GM19372 (cell line): ENCODE measurements at regions not wholly inside any gene's neighbourhood (a gene's known extent, or its start where the extent isn't known, plus 50 kb on each side); places are given as distances from the start of the nearest gene placed in this dataset.
A peak's percentile ranks its signal among the peaks of the same experiment; 100 is the strongest.

ENCODE experiments used
- ATAC-seq: cut with Tn5 transposase; IDR thresholded peaks from one replicate; pipeline ENCODE4 v1.9.1; 2021; ENCODE audit warnings: mild to moderate bottlenecking, low read depth, moderate library complexity; ENCODE audit not compliant: unreplicated experiment

DNA sequence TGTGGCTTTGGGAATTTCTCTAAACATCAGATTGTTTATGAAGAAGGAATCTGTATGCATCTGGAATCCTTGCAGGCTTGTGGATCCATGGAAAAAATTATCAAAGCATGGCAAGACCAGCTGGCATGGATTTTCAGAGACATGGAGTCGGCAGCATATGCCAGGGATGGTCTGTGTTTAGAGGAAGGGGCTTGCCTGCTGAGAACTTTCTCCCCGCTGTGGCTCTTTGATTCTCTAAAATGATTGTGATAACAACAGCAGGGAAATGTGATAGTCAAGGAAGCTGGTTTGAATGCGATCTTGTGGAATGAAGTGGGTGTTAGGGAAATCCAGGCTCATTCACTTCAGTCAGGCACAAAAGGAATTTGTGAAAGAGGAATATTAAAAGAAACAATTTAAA, 245.7 kb upstream of the THRB start:
- ATAC-seq, result no peak

DNA sequence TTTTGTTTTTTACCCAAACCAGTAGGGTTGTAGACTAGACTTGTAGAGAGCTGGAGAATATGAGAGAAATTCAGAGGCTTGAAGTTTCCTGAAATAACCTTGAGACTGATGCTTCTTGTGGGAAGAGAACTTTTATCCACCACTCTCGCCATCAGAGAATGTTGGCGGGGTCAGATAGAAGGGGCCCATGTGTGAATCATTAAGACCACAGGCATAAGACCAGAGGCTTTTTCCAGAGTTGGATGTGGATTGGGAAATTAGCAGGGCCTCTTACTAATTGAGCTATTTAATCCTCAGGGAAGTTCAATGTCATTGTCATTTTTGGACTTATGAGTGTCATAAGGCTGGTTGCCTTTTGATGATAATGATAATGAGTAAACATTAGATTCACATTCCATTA, 246.9 kb upstream of the THRB start:
- no peak for ATAC-seq

DNA sequence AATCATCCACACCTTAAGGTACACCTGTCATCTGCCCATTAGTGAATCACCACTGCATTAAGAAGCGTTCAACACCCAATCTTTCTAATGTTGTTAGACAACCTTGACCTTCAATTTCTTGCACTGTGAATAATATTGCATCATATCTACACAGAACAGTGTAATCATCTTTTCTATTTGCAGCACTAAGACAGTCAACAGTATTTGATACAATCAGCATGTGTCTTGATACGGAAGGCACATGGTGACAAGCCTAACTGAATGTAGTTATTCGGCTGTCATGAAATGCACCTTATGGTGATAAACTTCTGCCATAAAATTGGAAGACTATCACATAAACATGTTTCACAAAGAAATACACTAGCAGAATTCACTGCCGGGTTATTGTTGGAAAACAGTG, 253.9 kb upstream of the THRB start:
- ATAC-seq, result no peak

DNA sequence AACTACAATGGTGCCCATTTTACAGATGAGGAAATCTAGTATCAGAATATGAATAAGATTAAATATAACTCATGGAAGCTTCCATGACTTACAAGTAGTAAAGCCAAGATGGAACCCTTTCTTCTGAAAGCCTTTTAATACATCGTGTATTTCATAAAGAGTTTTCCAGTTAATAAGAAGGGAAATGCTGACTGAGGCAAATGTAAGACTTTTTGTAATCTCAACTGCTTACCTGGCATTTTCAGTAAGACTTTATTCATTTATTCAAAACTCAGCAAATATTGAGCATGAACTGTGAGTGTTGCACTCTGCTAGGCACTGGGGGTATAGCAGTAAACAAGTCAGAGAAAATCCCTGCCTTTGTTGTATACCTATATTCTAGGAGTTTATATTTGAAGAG, 256.4 kb upstream of the THRB start:
- ATAC-seq, result no peak

DNA sequence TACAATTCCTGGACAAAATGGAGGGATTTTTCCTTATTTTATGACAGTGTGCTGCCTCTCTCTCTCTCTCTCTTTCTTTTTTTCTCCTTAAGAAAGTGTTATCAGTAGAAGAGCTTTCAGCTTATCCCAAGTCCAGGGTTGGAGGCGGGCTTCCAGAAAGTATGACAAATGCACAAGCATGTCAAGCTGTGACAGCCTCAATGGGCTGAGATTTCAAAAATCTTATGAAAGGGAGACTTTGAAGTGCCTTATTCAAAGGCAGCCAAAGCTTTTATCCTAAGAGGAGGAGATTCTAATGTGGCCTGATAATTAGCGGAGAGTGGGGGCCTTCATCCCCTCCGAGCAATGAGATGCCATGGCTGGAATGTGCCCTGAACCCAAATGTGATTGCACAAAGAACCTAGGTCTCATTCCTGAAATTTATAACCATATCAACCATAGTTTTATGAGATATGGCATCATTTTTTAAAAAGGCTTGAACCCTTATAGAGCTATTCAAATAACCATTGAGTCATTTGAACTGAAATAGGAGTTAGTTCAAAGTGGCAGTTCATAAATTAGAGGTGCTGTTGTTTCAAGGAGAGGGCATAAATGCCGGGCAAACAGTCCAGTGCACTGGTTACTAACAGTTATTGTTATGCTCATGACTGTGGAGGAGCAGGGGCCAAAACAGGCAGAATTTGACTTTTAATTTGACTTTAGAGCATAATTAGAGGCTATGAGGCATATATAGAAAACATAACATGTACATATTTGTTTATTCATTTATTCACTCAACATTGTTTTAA, 261.6 kb upstream of the THRB start:
- no peak for ATAC-seq

DNA sequence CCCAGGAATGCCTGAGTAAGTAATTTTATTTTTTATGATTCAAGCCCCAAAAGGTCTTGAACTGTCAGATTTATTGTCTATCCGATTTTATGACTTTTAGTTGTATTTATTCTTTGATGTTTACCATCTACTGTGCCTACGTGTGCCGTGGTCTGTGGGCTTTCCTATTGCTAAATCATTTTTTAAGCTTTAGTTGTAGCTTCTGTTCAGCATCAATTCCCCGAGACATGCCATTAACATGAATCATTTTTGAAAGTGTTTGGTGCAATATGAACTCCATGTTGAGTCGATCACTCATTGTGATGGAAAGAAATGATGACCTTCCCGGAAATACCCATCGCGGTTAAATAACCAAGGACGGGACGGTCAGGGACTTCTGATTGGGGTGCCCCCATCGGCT, 268.7 kb upstream of the THRB start:
- ATAC-seq, result no peak

DNA sequence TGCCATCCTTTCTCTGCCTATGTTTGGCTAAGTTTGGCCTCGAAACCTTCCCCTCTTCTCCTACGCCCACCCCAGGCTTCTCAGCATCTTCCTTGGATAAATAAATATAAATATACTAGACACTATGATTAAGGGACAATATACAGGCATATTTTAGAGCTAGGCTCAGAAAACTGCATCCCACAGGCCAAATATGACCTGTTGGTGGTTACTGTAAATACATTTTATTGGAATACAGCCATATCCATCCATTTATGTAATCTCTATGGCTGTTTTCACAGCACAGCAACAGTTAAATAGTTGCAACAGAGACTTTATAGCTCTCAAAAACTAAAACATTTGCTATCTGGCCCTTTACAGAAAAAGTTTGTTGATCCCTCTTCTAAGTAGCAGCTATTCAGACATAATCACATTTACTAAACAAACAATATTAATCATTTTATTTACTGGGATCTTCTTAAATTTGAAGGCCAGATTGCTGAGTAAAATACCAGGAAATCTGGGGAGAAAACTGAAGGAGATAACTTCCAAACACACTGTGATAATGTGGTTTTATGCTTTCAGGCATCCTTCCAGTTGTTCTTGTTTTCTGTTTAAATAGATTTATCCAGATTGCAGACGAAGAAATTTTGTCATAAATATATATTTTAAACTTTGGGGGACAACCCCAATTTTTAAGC, 269.7 kb upstream of the THRB start:
- ATAC-seq, result no peak

DNA sequence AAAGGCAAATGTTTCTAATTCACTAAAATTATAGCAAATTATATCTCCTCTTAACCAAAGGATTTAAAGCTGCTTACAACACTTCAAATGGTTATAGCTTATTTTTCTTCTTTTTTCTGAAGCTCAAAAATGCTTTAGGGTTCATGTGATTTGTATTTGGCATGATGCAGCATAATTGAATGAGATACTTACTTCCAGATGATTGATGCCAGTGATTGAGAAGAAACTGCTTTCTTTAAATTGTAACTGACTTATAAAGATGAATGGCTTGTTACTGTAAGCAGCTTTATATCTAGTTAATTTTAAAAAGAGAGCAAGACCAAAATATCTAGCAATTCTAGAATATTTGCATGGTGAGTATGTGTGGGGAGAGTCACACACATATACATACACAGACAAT, 270.7 kb upstream of the THRB start:
- ATAC-seq, result no peak

DNA sequence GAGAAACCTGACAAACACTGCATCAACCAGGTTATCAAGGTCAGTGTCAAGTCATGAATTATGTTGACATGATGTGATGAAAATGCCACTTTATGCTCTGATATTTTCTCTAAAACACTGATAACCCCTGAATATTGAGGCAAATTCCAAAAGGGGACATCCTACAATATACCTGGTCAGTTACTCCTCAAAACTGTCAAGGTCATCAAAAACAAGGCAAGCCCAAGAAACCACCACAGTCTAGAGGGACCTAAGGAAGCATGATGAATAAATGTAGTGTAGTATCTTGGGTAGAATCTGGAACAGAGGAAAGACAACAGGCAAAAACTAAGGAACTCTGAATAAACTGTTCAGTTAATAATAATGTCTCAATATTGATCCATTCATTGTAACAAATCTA, 275.3 kb upstream of the THRB start:
- no peak for ATAC-seq

DNA sequence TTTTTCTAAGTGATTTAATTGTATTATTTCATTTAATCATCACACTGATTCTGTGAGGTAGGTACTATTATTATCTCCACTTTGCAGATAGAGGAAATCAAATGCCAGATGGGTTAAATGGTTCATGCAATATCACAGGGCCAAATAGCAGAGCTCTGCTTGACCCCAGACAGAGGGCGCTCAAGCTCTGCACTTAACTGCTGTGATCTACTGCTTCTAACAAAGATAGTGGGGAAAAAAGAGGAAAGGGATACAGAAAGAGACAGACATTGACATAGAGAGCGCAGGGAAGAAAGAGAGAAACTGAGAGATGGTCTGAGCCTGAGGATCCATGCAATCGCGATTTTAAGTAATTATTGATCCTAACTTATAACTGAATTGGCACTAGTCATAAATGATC, 279.1 kb upstream of the THRB start:
- peak; percentile 64 for ATAC-seq

DNA sequence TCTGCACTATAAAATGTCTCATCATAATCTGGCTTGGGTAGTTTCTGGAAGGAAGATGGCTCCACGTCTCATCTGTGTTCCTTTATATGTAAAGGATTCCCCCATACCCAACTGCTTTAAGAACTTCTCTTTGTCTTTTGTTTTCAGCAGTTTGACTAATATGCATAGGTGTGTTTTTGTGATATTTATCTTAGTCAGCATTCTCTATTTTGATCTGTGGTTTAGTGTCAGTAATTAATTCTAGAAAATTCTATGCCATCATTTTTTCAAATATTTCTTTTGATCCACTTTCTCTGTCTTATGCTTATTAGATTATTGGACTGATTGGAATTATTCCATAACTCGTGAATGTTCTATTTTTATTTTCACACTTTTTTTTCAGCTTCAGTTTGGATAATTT, 286.3 kb upstream of the THRB start:
- no peak for ATAC-seq

DNA sequence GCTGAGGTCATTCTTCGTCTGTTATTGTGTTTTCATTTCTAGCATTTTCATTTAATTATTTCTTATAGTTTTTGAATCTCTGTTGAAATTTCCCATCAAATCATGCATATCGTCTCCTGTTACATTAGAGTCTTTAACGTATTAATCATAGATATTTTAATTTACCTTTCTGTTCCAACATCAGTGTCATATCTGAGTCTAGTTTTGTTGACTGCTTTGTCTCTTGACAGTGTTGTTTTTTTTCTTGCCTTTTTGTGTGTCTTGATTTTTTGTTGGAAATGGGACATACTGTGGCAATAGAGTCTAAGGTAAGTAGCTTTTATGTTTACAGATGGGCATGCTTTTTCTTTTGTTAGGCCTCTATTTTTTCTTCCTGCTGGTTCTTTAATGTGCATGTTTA, 286.8 kb upstream of the THRB start:
- ATAC-seq, result no peak

DNA sequence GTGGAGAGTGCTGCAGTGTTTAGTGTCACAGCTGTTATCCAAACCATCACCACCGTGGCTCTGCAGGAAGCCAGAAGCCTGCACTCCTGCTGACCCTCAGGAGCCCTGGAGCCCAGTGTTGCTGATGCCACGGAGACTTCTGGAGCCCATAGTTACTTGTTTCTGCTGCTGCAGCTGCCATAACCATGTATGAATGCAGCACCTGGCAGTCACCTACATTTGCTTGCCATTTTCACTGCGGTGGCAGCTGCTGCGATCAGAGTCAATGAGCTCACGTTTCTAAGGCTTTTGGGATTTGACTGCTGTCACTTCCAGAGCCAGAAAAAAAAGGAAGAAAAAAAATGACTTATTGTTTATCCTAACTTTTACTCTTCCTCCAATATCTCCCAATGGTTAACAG, 299.2 kb upstream of the THRB start:
- no peak for ATAC-seq

DNA sequence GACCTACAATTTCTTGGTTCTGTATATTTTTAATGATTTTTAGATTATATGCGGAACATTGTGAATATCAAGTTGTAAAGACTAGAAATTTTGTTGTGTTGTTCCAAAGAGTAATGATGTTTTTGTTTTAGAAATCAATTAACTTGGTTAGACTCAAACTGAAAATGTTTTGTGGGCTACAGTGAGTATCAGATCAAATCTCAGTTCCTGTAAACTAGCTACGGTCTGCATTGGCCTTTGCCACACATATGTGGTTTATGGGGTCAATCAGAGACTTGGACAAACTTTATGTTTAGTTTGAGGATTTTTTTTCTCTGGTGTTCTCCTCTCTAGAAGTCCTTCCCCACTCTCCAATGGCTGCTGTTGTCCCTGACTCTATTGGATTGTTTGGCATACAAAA, 308.0 kb upstream of the THRB start:
- peak; percentile 84 for ATAC-seq

DNA sequence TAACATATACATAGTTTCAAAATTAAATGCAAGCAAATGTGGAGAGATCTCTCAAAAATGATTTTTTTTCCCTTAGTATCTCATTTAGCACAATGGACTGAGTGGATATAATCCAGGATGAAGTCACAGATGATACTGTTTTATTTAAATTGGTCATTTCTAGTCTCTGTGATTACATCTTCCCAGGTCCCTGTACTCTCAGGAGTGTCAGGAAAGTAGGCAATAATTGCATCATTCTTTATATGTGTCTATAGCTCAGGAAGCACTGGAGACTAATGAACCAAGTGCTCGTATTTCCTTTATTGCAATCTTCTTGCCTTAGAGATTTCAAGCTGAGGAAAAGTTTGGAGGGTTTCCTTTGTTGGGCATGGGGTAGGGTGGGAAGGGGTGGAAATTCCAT, 309.4 kb upstream of the THRB start:
- no peak for ATAC-seq

DNA sequence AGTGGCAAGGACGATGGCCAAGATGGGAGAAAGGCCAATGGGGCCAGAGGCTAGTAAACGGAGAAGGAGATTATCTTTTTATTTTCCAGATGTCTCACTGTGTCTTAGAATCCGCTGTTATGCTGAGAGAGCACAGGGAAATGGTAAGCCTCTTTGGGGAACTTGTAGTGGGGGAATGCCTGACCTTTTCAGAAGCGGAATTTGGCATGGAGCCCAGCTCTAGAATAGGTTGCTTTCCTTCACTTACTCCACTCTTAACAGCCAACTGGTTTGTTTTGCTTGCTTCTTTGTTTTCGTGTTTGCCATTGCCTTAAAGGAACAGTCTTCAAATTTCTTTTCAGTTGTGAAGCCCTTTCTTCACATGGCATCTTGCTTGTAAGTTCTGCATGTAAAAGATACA, 316.2 kb upstream of the THRB start:
- ATAC-seq, result no peak

DNA sequence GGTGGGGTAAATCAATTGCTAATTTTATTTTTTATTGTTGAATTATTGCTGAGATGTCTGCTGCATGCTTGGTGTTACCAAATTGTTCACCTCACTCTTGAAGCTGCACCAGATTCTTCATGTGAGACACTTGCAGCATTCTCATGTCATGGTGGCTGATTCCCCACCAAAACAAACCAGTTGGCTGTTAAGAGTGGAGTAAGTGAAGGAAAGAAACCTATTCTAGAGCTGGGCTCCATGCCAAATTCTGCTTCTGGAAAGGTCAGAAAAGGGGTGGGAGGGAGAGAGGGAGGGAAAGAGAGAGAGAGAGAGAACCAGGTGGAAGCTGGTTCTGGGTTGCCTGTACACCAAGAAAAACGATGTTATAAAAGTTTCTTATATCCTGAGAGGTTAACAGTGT, 317.5 kb upstream of the THRB start:
- no peak for ATAC-seq

DNA sequence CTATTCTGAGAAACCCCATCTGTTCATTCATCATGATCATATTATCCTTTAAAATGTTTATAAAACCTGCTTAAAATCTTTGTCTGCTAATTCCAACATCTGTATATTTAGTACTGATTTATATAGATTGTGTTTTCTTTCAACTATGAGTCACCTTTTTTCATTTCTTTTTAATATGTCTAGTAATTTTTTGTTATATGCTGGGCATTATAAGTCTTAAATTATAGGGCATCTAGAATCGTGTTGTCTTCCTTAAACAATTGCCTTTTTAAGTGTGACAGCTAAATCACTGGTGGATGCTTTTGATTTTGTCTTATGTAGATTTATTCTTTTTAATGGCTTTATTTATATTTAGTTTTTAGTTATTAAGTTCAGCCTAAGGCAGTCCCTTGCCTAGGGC, 323.4 kb upstream of the THRB start:
- no peak for ATAC-seq

DNA sequence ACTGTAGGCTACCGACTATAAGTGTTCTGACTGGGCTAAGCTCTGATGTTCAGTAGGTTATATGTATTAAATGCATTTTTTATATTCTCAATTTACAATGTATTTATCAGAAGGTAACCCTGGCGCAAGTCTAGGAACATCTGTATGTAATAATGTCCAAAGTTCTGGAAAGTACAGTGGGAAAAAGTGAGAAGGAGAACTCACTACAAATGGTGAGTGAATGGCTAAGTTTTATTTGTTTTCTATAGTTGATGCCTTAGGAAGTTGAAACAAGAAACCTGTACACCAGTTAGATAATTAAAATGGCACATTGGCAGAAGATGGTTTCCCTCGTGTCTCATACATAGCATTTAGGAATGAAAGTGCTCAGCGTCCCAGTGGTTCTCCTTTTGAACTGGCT, 333.4 kb upstream of the THRB start:
- ATAC-seq, result no peak

DNA sequence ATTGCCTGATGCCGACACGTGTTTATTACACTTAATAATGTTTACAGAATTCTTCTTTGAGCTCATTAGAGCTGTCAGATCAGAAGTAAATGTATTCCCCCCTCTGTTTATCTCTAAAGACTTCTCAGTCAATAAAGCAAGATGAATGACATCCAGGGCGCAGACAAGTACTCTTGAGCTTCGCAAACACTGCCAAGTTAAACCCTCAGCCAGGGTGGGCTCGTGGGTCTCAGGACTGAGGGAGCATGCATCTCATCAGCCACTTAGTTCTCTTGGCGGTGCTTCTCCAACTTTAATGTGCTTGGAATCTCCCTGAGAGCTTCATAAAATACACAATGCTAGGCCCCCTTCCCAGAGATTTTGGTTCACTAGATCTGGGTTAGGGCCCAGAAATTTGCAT, 333.9 kb upstream of the THRB start:
- no peak for ATAC-seq

DNA sequence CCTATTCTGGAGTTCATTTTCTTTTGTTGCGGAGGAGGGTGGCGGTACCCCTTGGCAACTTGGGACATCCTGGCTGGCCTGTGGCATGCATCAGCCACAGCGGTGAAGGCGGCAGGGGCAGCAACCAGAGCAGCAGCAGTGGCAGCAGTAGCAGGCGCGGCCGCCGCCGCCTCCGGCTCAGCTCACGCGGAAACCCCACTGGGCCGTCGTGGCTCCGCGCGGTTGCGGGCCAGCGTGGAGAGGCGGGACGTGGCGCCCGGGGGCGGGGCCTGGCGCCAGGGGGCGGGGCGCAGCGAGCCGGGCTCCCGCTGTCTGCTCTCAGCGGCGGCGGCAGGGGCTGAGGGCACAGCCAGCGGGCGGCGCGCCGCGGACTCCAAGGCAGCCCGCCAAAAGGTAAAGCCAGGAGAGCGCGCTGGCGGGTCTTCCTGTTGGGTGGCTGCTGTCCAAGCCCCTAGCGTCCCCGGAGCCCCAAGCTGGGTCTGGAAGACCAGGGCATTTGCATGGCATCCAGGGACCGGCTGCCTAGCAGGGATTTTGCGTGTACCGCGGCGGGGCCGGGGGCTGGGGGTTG, 334.4 kb upstream of the THRB start:
- no peak for ATAC-seq

DNA sequence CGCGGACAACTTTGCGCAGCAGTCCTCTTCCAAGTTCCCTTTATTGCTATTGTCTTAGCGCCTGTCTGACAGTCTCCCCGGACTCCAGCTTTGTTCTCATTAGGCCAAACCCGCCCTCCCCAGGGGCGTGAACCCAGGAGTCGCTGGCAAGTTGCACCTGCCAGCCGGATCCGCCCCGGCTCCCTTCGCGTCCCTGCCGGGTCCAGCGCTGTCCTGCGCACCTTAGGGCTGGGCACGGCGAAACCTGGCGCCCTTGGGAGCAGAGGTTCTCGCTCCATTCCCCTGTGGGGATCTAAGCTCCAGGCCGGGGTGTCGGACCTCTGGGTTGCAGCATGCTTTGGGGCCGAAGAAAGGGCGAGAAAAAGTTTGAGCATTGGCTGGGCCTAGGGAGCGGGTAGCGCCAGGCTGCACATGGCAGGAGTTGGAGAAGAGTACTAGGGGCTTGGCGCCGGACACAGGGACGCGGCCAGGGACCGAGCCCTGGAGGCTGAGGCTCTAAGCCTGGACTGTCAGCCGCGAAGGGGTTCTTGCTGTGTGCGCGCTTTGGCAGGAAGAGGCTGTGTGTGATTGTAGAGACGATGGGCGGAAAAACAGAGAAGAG, 335.1 kb upstream of the THRB start:
- no peak for ATAC-seq
